ENCODE measurements at regions not wholly inside any gene's neighbourhood (a gene's known extent, or its start where the extent isn't known, plus 50 kb on each side); places are given as distances from the start of the nearest gene placed in this dataset.

DNA sequence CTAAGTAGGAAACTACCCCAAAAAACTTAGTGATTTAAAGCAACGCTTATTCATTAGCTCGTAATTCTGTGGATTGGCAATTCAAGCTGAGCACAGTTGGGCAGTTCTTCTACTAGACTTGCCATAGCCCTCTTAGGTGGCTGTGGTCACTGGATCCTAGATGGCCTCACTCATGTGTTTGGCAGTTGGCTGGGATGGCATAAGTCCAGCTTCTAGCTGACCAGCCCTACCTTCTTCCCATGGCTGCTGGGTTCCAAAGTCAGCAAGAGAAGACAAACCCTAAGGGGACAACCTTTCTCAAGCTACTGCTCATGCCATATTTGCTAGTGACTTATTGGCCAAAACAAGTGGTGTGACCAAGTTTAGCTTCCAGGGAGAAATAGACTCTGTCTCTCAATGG is 95.3 kb downstream of the COPS8 start:
- TF ChIP-seq, protein P1, sequence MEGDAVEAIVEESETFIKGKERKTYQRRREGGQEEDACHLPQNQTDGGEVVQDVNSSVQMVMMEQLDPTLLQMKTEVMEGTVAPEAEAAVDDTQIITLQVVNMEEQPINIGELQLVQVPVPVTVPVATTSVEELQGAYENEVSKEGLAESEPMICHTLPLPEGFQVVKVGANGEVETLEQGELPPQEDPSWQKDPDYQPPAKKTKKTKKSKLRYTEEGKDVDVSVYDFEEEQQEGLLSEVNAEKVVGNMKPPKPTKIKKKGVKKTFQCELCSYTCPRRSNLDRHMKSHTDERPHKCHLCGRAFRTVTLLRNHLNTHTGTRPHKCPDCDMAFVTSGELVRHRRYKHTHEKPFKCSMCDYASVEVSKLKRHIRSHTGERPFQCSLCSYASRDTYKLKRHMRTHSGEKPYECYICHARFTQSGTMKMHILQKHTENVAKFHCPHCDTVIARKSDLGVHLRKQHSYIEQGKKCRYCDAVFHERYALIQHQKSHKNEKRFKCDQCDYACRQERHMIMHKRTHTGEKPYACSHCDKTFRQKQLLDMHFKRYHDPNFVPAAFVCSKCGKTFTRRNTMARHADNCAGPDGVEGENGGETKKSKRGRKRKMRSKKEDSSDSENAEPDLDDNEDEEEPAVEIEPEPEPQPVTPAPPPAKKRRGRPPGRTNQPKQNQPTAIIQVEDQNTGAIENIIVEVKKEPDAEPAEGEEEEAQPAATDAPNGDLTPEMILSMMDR (IDR thresholded peaks at IDR 0.05): no peak
- no peak for TF ChIP-seq EP300 (IDR thresholded peaks at IDR 0.05; ENCODE audit: low read depth)

Data from transverse colon (tissue), 3 donors.